GM23338 (cell line): ENCODE measurements at regions not wholly inside any gene's neighbourhood (a gene's known extent, or its start where the extent isn't known, plus 50 kb on each side); places are given as distances from the start of the nearest gene placed in this dataset.
"Not testable (repeated sequence)": the region's sequence is repeated elsewhere in the genome, so short reads cannot be mapped to it uniquely, and the experiment has no call there.

Experiments
- ATAC-seq: fragments of 200-7000 bp; cut with Tn5 transposase; 3 replicates; pipeline ENCODE4 v1.9.1; 2020
- DNase-seq: peaks from one replicate; pipeline ENCODE4 v3.0.0-alpha.2; 2015; ENCODE audit warnings: low spot score
- H2AFZ ChIP-seq: fragments of 200-600 bp; sonication (generic); 2 replicates; pipeline ENCODE4 v1.8.0; 2016; ENCODE audit warnings: antibody characterized with exemption, mild to moderate bottlenecking, moderate library complexity
- H3F3A ChIP-seq: fragments of 200-600 bp; sonication (generic); replicated peaks from 2 replicates; pipeline ENCODE4 v1.8.0; 2017; ENCODE audit warnings: antibody characterized with exemption, mixed run types, low read depth
- H3K27ac ChIP-seq: fragments of 200-600 bp; sonication (generic); 2 replicates; pipeline ENCODE4 v1.6.1; 2016; ENCODE audit warnings: low read depth
- H3K27me3 ChIP-seq: fragments of 200-600 bp; sonication (generic); 2 replicates; pipeline ENCODE4 v1.8.0; 2016; ENCODE audit warnings: mild to moderate bottlenecking, mixed run types, moderate library complexity; ENCODE audit not compliant: insufficient read depth
- H3K36me3 ChIP-seq: fragments of 200-600 bp; sonication (generic); 2 replicates; pipeline ENCODE4 v1.8.0; 2016; ENCODE audit warnings: mild to moderate bottlenecking; ENCODE audit not compliant: insufficient read depth
- H3K4me1 ChIP-seq: fragments of 200-600 bp; sonication (generic); 2 replicates; pipeline ENCODE4 v1.8.0; 2016; ENCODE audit warnings: mild to moderate bottlenecking, moderate library complexity; ENCODE audit not compliant: insufficient read depth
- H3K4me2 ChIP-seq: fragments of 200-600 bp; sonication (generic); 2 replicates; pipeline ENCODE4 v1.7.1; 2017; ENCODE audit warnings: mixed run types
- H3K4me3 ChIP-seq: fragments of 200-600 bp; sonication (generic); 2 replicates; pipeline ENCODE4 v1.6.1; 2016; ENCODE audit warnings: mixed run types
- H3K79me2 ChIP-seq: fragments of 200-600 bp; sonication (generic); replicated peaks from 2 replicates; pipeline ENCODE4 v1.8.0; 2017; ENCODE audit warnings: mild to moderate bottlenecking; ENCODE audit not compliant: insufficient read depth
- H3K9me2 ChIP-seq: fragments of 200-600 bp; sonication (generic); 2 replicates; pipeline ENCODE4 v1.8.0; 2017; ENCODE audit not compliant: insufficient read depth
- H4K20me1 ChIP-seq: fragments of 200-600 bp; sonication (generic); replicated peaks from 2 replicates; pipeline ENCODE4 v1.8.0; 2017; ENCODE audit warnings: mild to moderate bottlenecking; ENCODE audit not compliant: insufficient read depth
- H3K27ac Mint-ChIP-seq: 2 replicates; pipeline ENCODE4 v1.8.0; 2020; ENCODE audit warnings: inconsistent platforms, mild to moderate bottlenecking, moderate library complexity, mixed read lengths
- H3K27me3 Mint-ChIP-seq: 3 replicates; pipeline ENCODE4 v1.8.0; 2022; ENCODE audit warnings: low read depth, mild to moderate bottlenecking, moderate library complexity, mixed read lengths, inconsistent platforms; ENCODE audit not compliant: insufficient read depth, poor library complexity
- H3K36me3 Mint-ChIP-seq: 3 replicates; pipeline ENCODE4 v1.8.0; 2021; ENCODE audit warnings: low read depth, mild to moderate bottlenecking, inconsistent platforms, moderate library complexity, mixed read lengths
- H3K4me1 Mint-ChIP-seq: 3 replicates; pipeline ENCODE4 v1.8.0; 2020; ENCODE audit warnings: mild to moderate bottlenecking, inconsistent platforms, mixed read lengths
- H3K4me3 Mint-ChIP-seq: 3 replicates; pipeline ENCODE4 v1.8.0; 2021; ENCODE audit warnings: moderate library complexity, mild to moderate bottlenecking, inconsistent platforms, mixed read lengths
- H3K9me3 Mint-ChIP-seq: 3 replicates; pipeline ENCODE4 v1.8.0; 2020; ENCODE audit warnings: moderate library complexity, mild to moderate bottlenecking, inconsistent platforms, mixed read lengths
- CREB1 ChIP-seq: fragments of 250-450 bp; sonication (Bioruptor Pico); IDR thresholded peaks from 2 replicates; pipeline ENCODE4 v1.5.0; 2020; ENCODE audit warnings: low read depth, mild to moderate bottlenecking, moderate library complexity
- EZH2 ChIP-seq: fragments of 200-600 bp; sonication (generic); IDR thresholded peaks from one replicate; pipeline ENCODE4 v1.8.0; 2017; ENCODE audit warnings: antibody characterized with exemption, mild to moderate bottlenecking, low read depth; ENCODE audit not compliant: unreplicated experiment
- NANOG ChIP-seq: IDR thresholded peaks from 2 replicates; pipeline ENCODE4 v1.6.1; 2016; ENCODE audit warnings: antibody characterized with exemption, borderline replicate concordance
- POLR2AphosphoS5 ChIP-seq: IDR thresholded peaks from 2 replicates; pipeline ENCODE4 v1.6.1; 2016; ENCODE audit warnings: antibody characterized with exemption, low read depth
- STAT1 ChIP-seq: IDR thresholded peaks from one replicate; pipeline ENCODE4 v1.6.1; 2016; ENCODE audit warnings: antibody characterized with exemption; ENCODE audit not compliant: unreplicated experiment
- ZNF114 ChIP-seq: fragments of 250-450 bp; sonication (Bioruptor Pico); IDR thresholded peaks from 2 replicates; pipeline ENCODE4 v1.5.0; 2020; ENCODE audit warnings: mild to moderate bottlenecking, moderate library complexity
- ZNF331 ChIP-seq: fragments of 250-450 bp; sonication (Bioruptor Pico); IDR thresholded peaks from 2 replicates; pipeline ENCODE4 v1.5.0; 2020; ENCODE audit warnings: low read depth, mild to moderate bottlenecking, moderate library complexity
- ZNF462 ChIP-seq: fragments of 250-450 bp; sonication (Bioruptor Pico); IDR thresholded peaks from 2 replicates; pipeline ENCODE4 v1.5.0; 2020; ENCODE audit warnings: mild to moderate bottlenecking, moderate library complexity

- no peak for TF ChIP-seq ZNF462 (CRISPR knock-in tag)
- TF ChIP-seq CREB1 (CRISPR knock-in tag), result no peak
- TF ChIP-seq ZNF114 (CRISPR knock-in tag), result no peak
- no peak for TF ChIP-seq ZNF331 (CRISPR knock-in tag)
- TF ChIP-seq EZH2, result no peak
- TF ChIP-seq STAT1, result no peak
- TF ChIP-seq POLR2AphosphoS5, result no peak
- TF ChIP-seq NANOG, result no peak
Observed at GRCh38 chr1:60692031-60692430, 390.3 kb upstream of the NFIA start (continued).

- not testable (repeated sequence) for H3K4me3 Mint-ChIP-seq, H4K20me1 ChIP-seq
Observed at GRCh38 chr1:60688221-60688620, 394.1 kb upstream of the NFIA start.

More at GRCh38 chr1:60688221-60688620, 394.1 kb upstream of the NFIA start:
- H2AFZ ChIP-seq, H3K27ac ChIP-seq, H3K36me3 ChIP-seq, H3K4me3 ChIP-seq, H3K79me2 ChIP-seq, H3K4me1 ChIP-seq, ATAC-seq, H3F3A ChIP-seq, H3K4me1 Mint-ChIP-seq, H3K9me2 ChIP-seq, H3K27me3 Mint-ChIP-seq, H3K4me2 ChIP-seq, H3K27me3 ChIP-seq, H3K27ac Mint-ChIP-seq, H3K36me3 Mint-ChIP-seq, DNase-seq: not testable (repeated sequence)
- H3K9me3 Mint-ChIP-seq, result peaks cover 17% of the 10 kb centered on the region
